Mammary epithelial cell (primary cell): ENCODE measurements at regions not wholly inside any gene's neighbourhood (a gene's known extent, or its start where the extent isn't known, plus 50 kb on each side); places are given as distances from the start of the nearest gene placed in this dataset.

Experiments
- EZH2 ChIP-seq: IDR thresholded peaks from 2 replicates; pipeline ENCODE4 v1.6.1; 2012; ENCODE audit warnings: low read length, inconsistent platforms, borderline replicate concordance
- TF ChIP-seq, protein P1 (sequence below), 2 donors: IDR thresholded peaks in 1 of 2; conservative IDR thresholded peaks in 1 of 2; 2 replicates each; pipeline ENCODE4 v1.5.1; 2011 to 2012; ENCODE audit warnings: inconsistent platforms in 2 of 2, low read length in 2 of 2, mild to moderate bottlenecking in 2 of 2, control low read depth in 1 of 2, low read depth in 1 of 2; ENCODE audit not compliant: insufficient read depth in 1 of 2; ENCODE audit errors: extremely low read depth in 1 of 2

DNA sequence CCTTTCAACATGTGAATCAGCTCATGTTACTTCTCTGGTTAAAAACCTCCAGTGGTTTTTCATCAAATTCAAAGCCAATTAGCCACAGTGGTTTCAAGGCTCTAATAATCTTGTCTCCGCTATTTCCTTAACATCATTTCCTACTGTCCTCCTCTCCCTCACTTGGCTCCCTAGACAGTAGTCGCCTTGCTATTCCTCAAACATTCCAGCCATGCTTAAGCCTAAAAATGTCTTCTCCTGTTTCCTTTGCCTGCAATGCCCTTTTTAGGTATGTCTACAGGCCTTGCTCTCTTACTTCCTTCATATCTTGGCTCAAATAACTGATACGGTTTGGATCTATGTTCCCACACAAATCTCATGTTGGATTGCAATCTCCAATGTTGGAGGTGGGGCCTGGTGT is 779.4 kb upstream of the LRRN3 start:
- TF ChIP-seq, protein P1, sequence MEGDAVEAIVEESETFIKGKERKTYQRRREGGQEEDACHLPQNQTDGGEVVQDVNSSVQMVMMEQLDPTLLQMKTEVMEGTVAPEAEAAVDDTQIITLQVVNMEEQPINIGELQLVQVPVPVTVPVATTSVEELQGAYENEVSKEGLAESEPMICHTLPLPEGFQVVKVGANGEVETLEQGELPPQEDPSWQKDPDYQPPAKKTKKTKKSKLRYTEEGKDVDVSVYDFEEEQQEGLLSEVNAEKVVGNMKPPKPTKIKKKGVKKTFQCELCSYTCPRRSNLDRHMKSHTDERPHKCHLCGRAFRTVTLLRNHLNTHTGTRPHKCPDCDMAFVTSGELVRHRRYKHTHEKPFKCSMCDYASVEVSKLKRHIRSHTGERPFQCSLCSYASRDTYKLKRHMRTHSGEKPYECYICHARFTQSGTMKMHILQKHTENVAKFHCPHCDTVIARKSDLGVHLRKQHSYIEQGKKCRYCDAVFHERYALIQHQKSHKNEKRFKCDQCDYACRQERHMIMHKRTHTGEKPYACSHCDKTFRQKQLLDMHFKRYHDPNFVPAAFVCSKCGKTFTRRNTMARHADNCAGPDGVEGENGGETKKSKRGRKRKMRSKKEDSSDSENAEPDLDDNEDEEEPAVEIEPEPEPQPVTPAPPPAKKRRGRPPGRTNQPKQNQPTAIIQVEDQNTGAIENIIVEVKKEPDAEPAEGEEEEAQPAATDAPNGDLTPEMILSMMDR (conservative IDR thresholded peaks at IDR 0.05 in 1 of 2, IDR thresholded peaks at IDR 0.05 in 1 of 2; ENCODE audit: extremely low read depth in 1 of 2, insufficient read depth in 1 of 2, low read depth in 1 of 2, low read length in 2 of 2), result no peak
- no peak for TF ChIP-seq EZH2
